ENCODE measurements at regions not wholly inside any gene's neighbourhood (a gene's known extent, or its start where the extent isn't known, plus 50 kb on each side); places are given as distances from the start of the nearest gene placed in this dataset.

- H3K4me3 ChIP-seq, result no peak overlapping the region
- TF ChIP-seq POLR2AphosphoS5 (IDR thresholded peaks at IDR 0.05), result no peak
- no peak for TF ChIP-seq CTCF (IDR thresholded peaks at IDR 0.05)
- no peak for TF ChIP-seq EP300 (IDR thresholded peaks at IDR 0.05)
- TF ChIP-seq POLR2A (IDR thresholded peaks at IDR 0.05), result no peak
- intact Hi-C loops (cut with DNase I; ENCODE audit: low total_unique reads), result no loop called here
- no peak for DNase-seq
- peaks cover 0 to 5% (median 0%) of the 10 kb centered on the region in 4 donors for H3K9me3 ChIP-seq
- H3K4me1 ChIP-seq, result no peaks in the 10 kb centered on the region
- H3K27ac ChIP-seq, result no peak overlapping the region
- WGBS, 5 donors, result 59 to 66% (median 62%) methylated on average over 15 of the region's 15 CpGs
- no peaks in the 10 kb centered on the region for H3K27me3 ChIP-seq
- H3K36me3 ChIP-seq, result no peaks in the 10 kb centered on the region
Observed at GRCh38 chr6:168837254-168838036, 396.5 kb downstream of the SMOC2 start.

GRCh38 chr6:168835991-168836390 lies 395.0 kb downstream of the SMOC2 start:
- H3K36me3 ChIP-seq, result no peaks in the 10 kb centered on the region
- no peak overlapping the region for H3K4me3 ChIP-seq
- WGBS, 5 donors, result 90 to 95% (median 94%) methylated on average over 9 of the region's 9 CpGs
- TF ChIP-seq POLR2A (IDR thresholded peaks at IDR 0.05) (no peak), EP300 (IDR thresholded peaks at IDR 0.05) (no peak), POLR2AphosphoS5 (IDR thresholded peaks at IDR 0.05) (no peak), CTCF (IDR thresholded peaks at IDR 0.05) (no peak)
- no peak for DNase-seq
- no peak overlapping the region for H3K27ac ChIP-seq
- intact Hi-C loops (cut with DNase I; ENCODE audit: low total_unique reads), result no loop called here
- no peaks in the 10 kb centered on the region for H3K4me1 ChIP-seq
- peaks cover 0 to 2% (median 0%) of the 10 kb centered on the region in 4 donors for H3K9me3 ChIP-seq
- H3K27me3 ChIP-seq, result no peaks in the 10 kb centered on the region

- Histone ChIP-seq H3K4me3 (no peak overlapping the region), H3K27me3 (no peaks in the 10 kb centered on the region), H3K4me1 (no peaks in the 10 kb centered on the region), H3K27ac (no peak overlapping the region), H3K9me3 (no peaks in the 10 kb centered on the region), H3K36me3 (no peaks in the 10 kb centered on the region)
- no peak for DNase-seq
- WGBS, 5 donors, result 36 to 59% (median 41%) methylated on average over 5 of the region's 5 CpGs
- TF ChIP-seq POLR2A (IDR thresholded peaks at IDR 0.05) (no peak), CTCF (IDR thresholded peaks at IDR 0.05) (no peak), EP300 (IDR thresholded peaks at IDR 0.05) (no peak), POLR2AphosphoS5 (IDR thresholded peaks at IDR 0.05) (no peak)
- intact Hi-C loops (cut with DNase I; ENCODE audit: low total_unique reads), result no loop called here
Observed at GRCh38 chr6:168834801-168835200, 393.8 kb downstream of the SMOC2 start.

GRCh38 chr6:168834042-168834587 lies 393.1 kb downstream of the SMOC2 start:
- 60 to 79% (median 67%) methylated on average over 10 to 11 of the region's 11 CpGs for WGBS, 5 donors
- no peak overlapping the region for H3K4me3 ChIP-seq
- no peak for TF ChIP-seq POLR2A (IDR thresholded peaks at IDR 0.05)
- no peak for TF ChIP-seq EP300 (IDR thresholded peaks at IDR 0.05)
- no peak for TF ChIP-seq POLR2AphosphoS5 (IDR thresholded peaks at IDR 0.05)
- TF ChIP-seq CTCF (IDR thresholded peaks at IDR 0.05), result no peak
- no peaks in the 10 kb centered on the region for H3K9me3 ChIP-seq
- intact Hi-C loops (cut with DNase I; ENCODE audit: low total_unique reads), result no loop called here
- no peaks in the 10 kb centered on the region for H3K4me1 ChIP-seq
- no peaks in the 10 kb centered on the region for H3K36me3 ChIP-seq
- no peaks in the 10 kb centered on the region for H3K27me3 ChIP-seq
- DNase-seq, result no peak
- no peak overlapping the region for H3K27ac ChIP-seq

Measured in stomach (tissue), 8 donors.